Skeletal muscle satellite cell (primary cell): ENCODE measurements at regions not wholly inside any gene's neighbourhood (a gene's known extent, or its start where the extent isn't known, plus 50 kb on each side); places are given as distances from the start of the nearest gene placed in this dataset.

Source experiments
- H3K27me3 ChIP-seq: 2 replicates; pipeline ENCODE4 v1.7.0; 2013; ENCODE audit warnings: low read length; ENCODE audit not compliant: control insufficient read depth, insufficient read depth
- H3K36me3 ChIP-seq: 2 replicates; pipeline ENCODE4 v1.7.0; 2013; ENCODE audit warnings: mild to moderate bottlenecking, control low read depth, low read length; ENCODE audit not compliant: insufficient read depth
- H3K4me1 ChIP-seq: 2 replicates; pipeline ENCODE4 v1.7.0; 2013; ENCODE audit warnings: low read length; ENCODE audit not compliant: control insufficient read depth, insufficient read depth
- H3K4me2 ChIP-seq: 2 replicates; pipeline ENCODE4 v1.7.0; 2013; ENCODE audit warnings: mild to moderate bottlenecking, low read length
- H3K4me3 ChIP-seq: 2 replicates; pipeline ENCODE4 v1.7.0; 2013; ENCODE audit warnings: low read length
- H3K9ac ChIP-seq: 2 replicates; pipeline ENCODE4 v1.7.0; 2013; ENCODE audit warnings: mild to moderate bottlenecking, low read depth, low read length, moderate library complexity
- H3K9me3 ChIP-seq: replicated peaks from 2 replicates; pipeline ENCODE4 v1.7.0; 2013; ENCODE audit warnings: mild to moderate bottlenecking, control low read depth, low read length

GRCh38 chr5:42351956-42352355 lies 71.3 kb upstream of the GHR start:
- Histone ChIP-seq H3K27me3 (no peaks in the 10 kb centered on the region), H3K4me1 (no peaks in the 10 kb centered on the region), H3K9me3 (no peaks in the 10 kb centered on the region)

GRCh38 chr5:42360056-42360455 lies 63.2 kb upstream of the GHR start:
- Histone ChIP-seq H3K9me3 (no peaks in the 10 kb centered on the region), H3K4me3 (no peak overlapping the region), H3K4me1 (peaks cover 23% of the 10 kb centered on the region), H3K4me2 (peak overlapping the region; percentile 5), H3K36me3 (no peaks in the 10 kb centered on the region), H3K9ac (peak overlapping the region; percentile 46), H3K27me3 (no peaks in the 10 kb centered on the region)

More at GRCh38 chr5:42351956-42352355, 71.3 kb upstream of the GHR start:
- no peak overlapping the region for H3K9ac ChIP-seq
- no peaks in the 10 kb centered on the region for H3K36me3 ChIP-seq
- H3K4me3 ChIP-seq = no peak overlapping the region
- H3K4me2 ChIP-seq = no peak overlapping the region

- H3K4me2 ChIP-seq = peak overlapping the region; percentile 5
- H3K4me1 ChIP-seq = peaks cover 23% of the 10 kb centered on the region
- H3K9me3 ChIP-seq = no peaks in the 10 kb centered on the region
- H3K9ac ChIP-seq = no peak overlapping the region
- H3K27me3 ChIP-seq = no peaks in the 10 kb centered on the region
- no peaks in the 10 kb centered on the region for H3K36me3 ChIP-seq
- H3K4me3 ChIP-seq = no peak overlapping the region
Observed at GRCh38 chr5:42360616-42361314, 62.5 kb upstream of the GHR start.

GRCh38 chr5:42361315-42361688 lies 61.9 kb upstream of the GHR start:
- Histone ChIP-seq H3K9ac (no peak overlapping the region), H3K4me3 (no peak overlapping the region), H3K4me2 (no peak overlapping the region), H3K4me1 (peaks cover 23% of the 10 kb centered on the region), H3K27me3 (no peaks in the 10 kb centered on the region), H3K36me3 (no peaks in the 10 kb centered on the region), H3K9me3 (no peaks in the 10 kb centered on the region)

GRCh38 chr5:42366051-42366450 lies 57.2 kb upstream of the GHR start:
- no peak overlapping the region for H3K4me3 ChIP-seq

More at GRCh38 chr5:42366051-42366450, 57.2 kb upstream of the GHR start:
- Histone ChIP-seq H3K9me3 (no peaks in the 10 kb centered on the region), H3K36me3 (no peaks in the 10 kb centered on the region), H3K4me1 (peaks cover 9% of the 10 kb centered on the region), H3K9ac (no peak overlapping the region), H3K4me2 (no peak overlapping the region), H3K27me3 (no peaks in the 10 kb centered on the region)
